ENCODE measurements at regions not wholly inside any gene's neighbourhood (a gene's known extent, or its start where the extent isn't known, plus 50 kb on each side); places are given as distances from the start of the nearest gene placed in this dataset.

DNA sequence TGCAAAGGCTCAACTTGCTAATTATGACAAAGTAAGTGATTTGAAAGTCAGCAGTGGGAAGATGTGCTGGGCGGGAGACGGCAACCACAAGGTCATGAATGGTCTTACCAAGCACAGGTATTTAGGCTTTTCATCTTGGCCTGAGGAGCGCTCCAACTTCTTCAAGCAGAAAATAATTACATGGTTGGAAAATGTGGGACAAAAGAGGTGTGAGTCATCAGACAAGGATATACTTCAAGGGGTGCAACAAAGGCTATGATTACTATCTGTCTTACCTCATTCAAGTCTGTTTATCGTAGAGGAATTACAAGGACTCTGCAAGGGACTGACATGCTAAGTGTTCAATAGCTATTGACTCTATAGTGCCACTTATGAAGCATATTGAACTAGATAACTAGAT, 2005.7 kb downstream of the MRPL39 start:
- ChIA-PET CTCF (interaction anchor here (0.7 kb wide), 1 partner anchor 444 kb away, joined by 3 read pairs; no protein-coding TSS in a partner anchor), POLR2A (no interaction called here)
- Histone ChIP-seq H3K4me3 (ENCODE audit: low read depth, low read length) (no peak overlapping the region), H3K27ac (ENCODE audit: extremely low read depth, low read depth, low read length) (no peak overlapping the region), H3K36me3 (ENCODE audit: control insufficient read depth in 2 of 2, insufficient read depth in 1 of 2, low read length in 2 of 2) (no peaks in the 10 kb centered on the region), H3K9me3 (ENCODE audit: control insufficient read depth, insufficient read depth, low read depth, low read length) (no peaks in the 10 kb centered on the region; the same call in 1 of the 2 replicates), H3K4me1 (ENCODE audit: control insufficient read depth, insufficient read depth, low read length) (no peaks in the 10 kb centered on the region)
- TF ChIP-seq SP7 (tag by site-specific recombination; IDR thresholded peaks at IDR 0.05) (peak; percentile 98), ZNF664 (tag by site-specific recombination; IDR thresholded peaks at IDR 0.05) (no peak), EGR2 (tag by site-specific recombination; IDR thresholded peaks at IDR 0.05; ENCODE audit: low read depth) (no peak)

DNA sequence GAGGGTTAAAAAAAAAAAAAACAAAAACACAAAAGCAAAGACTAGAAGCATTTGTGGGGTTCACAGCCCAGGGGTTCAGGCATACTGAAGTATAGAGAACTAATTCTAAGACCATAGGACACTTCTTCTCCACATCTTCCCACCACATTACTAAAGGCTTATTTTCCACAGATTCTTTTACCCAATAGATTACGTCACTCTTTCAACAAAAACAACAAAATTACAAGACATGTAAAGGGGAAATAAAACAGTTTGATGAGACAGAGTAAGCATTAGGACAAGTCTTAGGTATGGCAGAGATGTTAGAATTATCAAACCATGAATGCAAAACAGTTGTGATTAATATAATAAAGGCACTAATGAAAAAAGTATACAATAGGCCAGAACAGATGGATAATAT, 2013.7 kb downstream of the MRPL39 start:
- Histone ChIP-seq H3K27ac (ENCODE audit: extremely low read depth, low read depth, low read length) (no peak overlapping the region), H3K4me1 (ENCODE audit: control insufficient read depth, insufficient read depth, low read length) (no peaks in the 10 kb centered on the region), H3K9me3 (ENCODE audit: control insufficient read depth, insufficient read depth, low read depth, low read length) (no peaks in the 10 kb centered on the region), H3K36me3 (ENCODE audit: control insufficient read depth in 2 of 2, insufficient read depth in 1 of 2, low read length in 2 of 2) (no peaks in the 10 kb centered on the region), H3K4me3 (ENCODE audit: low read depth, low read length) (no peak overlapping the region)
- CTCF ChIA-PET = no interaction called here
- TF ChIP-seq ZNF626 (tag by site-specific recombination; IDR thresholded peaks at IDR 0.05) (no peak), ATF2 (tag by site-specific recombination; IDR thresholded peaks at IDR 0.05; ENCODE audit: low read depth) (peak; percentile 77), SALL2 (tag by site-specific recombination; IDR thresholded peaks at IDR 0.05; ENCODE audit: borderline replicate concordance) (no peak)
- POLR2A ChIA-PET = no interaction called here

DNA sequence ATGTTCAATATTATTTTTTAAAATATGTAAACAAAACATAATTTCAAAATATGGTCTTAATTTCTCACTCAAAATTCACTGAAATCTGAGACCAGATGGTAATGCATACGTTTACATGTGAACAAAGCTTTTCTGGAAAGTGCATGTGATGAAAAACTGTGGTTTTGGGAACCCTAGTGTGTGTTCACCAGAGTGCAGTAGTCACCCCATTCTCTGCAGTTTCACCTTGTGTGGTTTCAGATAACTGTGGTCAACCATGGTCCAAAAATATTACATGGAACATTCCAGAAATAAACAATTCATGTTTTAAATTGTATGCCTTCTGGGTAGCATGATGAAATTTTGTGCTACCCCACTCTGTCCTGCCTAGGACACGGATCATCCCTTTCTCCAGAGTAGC, 2021.9 kb downstream of the MRPL39 start:
- Histone ChIP-seq H3K9me3 (ENCODE audit: control insufficient read depth, insufficient read depth, low read depth, low read length) (no peaks in the 10 kb centered on the region), H3K4me1 (ENCODE audit: control insufficient read depth, insufficient read depth, low read length) (no peaks in the 10 kb centered on the region), H3K4me3 (ENCODE audit: low read depth, low read length) (no peak overlapping the region), H3K36me3 (ENCODE audit: control insufficient read depth in 2 of 2, insufficient read depth in 1 of 2, low read length in 2 of 2) (no peaks in the 10 kb centered on the region), H3K27ac (ENCODE audit: extremely low read depth, low read depth, low read length) (no peak overlapping the region)
- ChIA-PET CTCF (no interaction called here), POLR2A (no interaction called here)
- TF ChIP-seq KLF10 (tag by site-specific recombination; IDR thresholded peaks at IDR 0.05) = no peak
- no peak for TF ChIP-seq ZNF629 (tag by site-specific recombination; IDR thresholded peaks at IDR 0.05)
- TF ChIP-seq, protein P1, sequence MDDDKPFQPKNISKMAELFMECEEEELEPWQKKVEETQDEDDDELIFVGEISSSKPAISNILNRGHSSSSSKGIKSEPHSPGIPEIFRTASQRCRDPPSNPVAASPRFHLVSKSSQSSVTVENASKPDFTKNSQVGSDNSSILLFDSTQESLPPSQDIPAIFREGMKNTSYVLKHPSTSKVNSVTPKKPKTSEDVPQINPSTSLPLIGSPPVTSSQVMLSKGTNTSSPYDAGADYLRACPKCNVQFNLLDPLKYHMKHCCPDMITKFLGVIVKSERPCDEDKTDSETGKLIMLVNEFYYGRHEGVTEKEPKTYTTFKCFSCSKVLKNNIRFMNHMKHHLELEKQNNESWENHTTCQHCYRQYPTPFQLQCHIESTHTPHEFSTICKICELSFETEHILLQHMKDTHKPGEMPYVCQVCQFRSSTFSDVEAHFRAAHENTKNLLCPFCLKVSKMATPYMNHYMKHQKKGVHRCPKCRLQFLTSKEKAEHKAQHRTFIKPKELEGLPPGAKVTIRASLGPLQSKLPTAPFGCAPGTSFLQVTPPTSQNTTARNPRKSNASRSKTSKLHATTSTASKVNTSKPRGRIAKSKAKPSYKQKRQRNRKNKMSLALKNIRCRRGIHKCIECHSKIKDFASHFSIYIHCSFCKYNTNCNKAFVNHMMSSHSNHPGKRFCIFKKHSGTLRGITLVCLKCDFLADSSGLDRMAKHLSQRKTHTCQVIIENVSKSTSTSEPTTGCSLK (tag by site-specific recombination; IDR thresholded peaks at IDR 0.05) = no peak
- TF ChIP-seq ZNF560 (tag by site-specific recombination; IDR thresholded peaks at IDR 0.05; ENCODE audit: borderline replicate concordance) = no peak
- TF ChIP-seq ZNF521 (tag by site-specific recombination; IDR thresholded peaks at IDR 0.05) = no peak
- no peak for TF ChIP-seq BCL6B (tag by site-specific recombination; IDR thresholded peaks at IDR 0.05)
- no peak for TF ChIP-seq ZNF514 (tag by site-specific recombination; IDR thresholded peaks at IDR 0.05)
- TF ChIP-seq, protein P2, sequence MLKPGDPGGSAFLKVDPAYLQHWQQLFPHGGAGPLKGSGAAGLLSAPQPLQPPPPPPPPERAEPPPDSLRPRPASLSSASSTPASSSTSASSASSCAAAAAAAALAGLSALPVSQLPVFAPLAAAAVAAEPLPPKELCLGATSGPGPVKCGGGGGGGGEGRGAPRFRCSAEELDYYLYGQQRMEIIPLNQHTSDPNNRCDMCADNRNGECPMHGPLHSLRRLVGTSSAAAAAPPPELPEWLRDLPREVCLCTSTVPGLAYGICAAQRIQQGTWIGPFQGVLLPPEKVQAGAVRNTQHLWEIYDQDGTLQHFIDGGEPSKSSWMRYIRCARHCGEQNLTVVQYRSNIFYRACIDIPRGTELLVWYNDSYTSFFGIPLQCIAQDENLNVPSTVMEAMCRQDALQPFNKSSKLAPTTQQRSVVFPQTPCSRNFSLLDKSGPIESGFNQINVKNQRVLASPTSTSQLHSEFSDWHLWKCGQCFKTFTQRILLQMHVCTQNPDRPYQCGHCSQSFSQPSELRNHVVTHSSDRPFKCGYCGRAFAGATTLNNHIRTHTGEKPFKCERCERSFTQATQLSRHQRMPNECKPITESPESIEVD (tag by site-specific recombination; IDR thresholded peaks at IDR 0.05) = no peak

Data from HEK293 (cell line).